Putamen (tissue), 1 donor: ENCODE measurements at regions not wholly inside any gene's neighbourhood (a gene's known extent, or its start where the extent isn't known, plus 50 kb on each side); places are given as distances from the start of the nearest gene placed in this dataset.
"Not testable (repeated sequence)": the region's sequence is repeated elsewhere in the genome, so short reads cannot be mapped to it uniquely, and the experiment has no call there.

Experiments
- DNase-seq: peaks from one replicate; pipeline ENCODE4 v3.0.0-alpha.2; 2016; ENCODE audit warnings: low spot score

DNA sequence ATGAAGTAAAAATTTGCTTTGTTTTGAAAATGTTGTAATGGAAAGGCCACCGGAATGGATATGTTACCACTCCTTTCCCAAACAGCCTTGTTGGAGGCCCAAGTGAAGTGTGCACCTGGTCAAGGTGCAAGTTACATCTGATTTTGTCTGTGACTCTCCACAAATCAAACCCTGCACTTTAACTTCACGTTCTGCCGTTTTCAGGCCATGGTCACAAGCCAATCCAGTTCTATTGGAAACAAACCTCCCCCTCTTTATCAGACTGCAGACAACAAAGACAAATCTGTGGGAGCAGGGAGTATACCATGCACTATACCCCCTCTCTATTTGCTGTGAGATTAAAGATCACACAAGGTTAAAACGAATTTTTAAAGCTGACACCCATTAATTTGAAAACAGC is 155.6 kb upstream of the RFC3 start:
- no peak for DNase-seq

GRCh38 chr13:33665626-33666175 is 152.2 kb upstream of the RFC3 start:
- no peak for DNase-seq

DNA sequence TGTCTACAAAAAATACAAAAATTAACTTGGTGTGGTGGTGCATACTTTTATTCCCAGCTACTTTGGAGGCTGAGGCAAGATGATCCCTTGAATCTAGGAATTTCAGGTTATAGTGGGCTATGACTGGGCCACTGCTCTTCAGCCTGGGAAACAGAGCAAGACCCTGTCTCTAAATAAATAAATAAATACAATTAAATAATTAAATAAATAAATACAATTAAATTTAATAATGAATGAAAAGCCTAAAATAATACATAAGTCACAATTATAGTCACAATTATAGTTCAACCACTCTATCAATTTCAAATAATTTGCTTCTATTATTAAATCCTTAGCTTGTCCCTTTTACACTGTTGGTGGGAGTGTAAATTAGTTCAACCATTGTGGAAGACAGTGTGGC is 146.4 kb upstream of the RFC3 start:
- no peak for DNase-seq

DNA sequence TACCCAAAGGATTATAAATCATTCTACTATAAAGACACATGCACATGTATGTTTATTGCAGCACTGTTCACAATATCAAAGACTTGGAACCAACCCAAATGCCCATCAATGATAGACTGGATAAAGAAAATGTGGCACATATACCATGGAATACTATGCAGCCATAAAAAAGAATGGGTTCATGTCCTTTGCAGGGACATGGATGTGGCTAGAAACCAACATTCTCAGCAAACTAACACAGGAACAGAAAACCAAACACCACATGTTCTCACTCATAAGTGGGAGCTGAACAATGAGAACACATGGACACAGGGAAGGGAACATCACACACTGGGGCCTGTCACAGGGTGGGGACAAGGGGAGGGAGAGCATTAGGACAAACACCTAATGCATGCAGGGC is 145.9 kb upstream of the RFC3 start:
- DNase-seq, result not testable (repeated sequence)

DNA sequence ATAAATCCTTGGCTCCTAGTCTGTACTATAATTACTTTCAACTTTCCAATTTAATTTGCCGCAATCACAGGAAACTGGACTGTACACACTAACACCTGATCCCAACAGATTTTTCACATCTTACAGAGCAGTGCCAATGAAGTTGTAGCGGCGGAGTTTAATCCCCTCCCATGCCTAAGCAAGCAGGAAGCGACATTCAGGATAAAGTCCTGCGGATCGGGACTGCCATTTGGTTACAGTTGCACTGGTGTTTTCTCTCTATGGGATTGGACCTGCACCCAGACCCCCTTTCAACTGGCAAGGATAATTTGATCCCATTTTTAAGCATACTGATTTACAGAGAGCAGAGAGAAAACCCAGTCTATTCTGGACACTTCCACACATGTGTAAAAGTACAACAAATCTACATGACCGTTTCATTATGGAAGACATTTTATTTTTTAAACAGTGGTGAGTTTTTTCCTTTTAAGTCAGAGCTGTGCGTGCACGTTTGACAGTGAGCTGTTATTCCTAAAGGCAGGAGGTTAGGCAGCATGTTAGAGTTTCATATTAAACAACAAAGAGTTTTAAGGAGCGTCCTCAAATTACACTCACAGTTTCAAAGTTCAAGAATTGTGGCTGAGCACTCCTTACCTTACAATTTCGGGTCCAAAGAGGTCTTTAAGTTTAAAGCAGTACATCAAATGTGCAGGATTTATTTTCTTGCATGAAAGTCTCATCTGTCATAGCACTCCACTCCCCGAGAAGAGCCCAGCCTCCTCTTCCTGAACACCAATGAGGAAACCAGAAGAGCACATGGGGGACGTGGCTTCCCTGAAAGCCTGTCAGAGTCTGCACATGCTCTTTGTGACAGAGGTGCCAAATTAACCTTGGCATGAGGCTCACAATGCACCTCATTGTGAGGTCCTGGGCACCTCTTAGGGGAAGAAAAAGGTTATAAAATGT is 141.6 kb upstream of the RFC3 start:
- DNase-seq, result peak; percentile 41

DNA sequence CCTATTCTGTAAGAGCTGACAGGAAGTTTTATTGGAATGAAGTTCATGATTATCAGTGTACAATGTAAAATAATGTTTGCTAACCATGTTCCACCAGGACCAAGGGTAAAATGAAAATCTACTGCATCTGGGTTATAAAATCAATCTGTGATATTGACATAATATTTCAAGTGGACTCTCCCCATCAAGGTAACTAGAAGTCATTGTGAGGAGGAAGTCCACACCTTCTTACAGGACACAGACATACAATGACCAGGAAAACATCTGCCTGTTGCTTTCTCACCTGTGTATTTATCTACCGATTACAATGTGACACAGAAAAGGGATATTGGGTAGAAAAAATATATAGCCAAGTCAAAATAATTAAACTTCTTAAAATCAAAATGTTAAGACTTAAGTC is 140.7 kb upstream of the RFC3 start:
- DNase-seq, result no peak

DNA sequence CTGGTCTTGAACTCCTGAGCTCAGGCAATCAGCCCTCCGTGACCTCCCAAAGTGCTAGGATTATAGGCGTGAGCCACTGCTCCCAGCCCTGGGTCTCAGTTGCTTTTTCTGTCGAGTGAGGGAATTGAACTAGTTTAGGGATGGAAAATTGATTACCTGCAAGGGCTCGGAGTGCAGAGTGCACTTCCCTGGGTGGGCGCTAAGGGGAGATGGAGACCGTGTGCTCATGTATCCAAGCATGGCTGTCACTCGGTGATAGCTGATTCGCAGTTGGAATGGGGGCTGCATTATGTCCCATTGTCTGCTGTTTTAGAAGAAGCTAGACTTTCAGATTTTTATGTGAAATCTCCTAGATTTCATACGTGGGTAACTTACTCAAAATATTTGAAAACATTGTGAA is 139.9 kb upstream of the RFC3 start:
- no peak for DNase-seq

DNA sequence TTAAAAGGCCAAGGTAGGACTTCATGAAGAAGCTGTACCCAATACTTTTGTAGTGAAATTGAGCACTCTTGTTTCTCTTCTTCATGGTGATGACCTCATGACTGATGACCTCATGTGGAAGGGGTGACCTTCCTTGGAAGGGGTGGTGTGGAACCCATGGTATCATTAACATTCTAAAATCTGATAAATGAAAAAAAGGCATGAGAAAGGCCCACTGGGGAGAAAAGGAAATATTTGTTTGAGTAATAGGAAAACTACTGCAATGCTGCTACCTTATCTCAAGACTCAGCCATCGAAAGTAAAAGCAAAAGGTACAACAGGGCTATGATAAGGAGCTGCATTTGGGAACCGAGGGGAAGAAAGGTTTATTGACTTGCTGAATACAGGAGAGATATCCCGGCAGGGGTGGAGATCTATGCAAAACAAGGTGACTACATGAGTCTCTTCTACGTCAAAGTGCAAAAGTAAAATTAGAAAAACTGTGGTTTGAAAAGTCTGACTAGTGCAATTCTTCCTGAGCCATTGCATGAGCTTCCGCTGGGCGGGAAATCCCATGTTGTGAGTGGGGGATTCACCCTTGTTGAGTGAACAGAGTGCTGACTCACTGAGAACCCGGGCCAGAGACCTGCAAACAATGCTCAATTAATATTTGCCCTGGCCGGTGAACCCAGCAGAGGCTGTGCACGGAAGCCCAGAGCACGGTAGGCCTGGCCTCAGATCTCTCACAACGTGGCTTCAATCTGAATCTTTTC is 138.9 kb upstream of the RFC3 start:
- DNase-seq, result peak; percentile 34

DNA sequence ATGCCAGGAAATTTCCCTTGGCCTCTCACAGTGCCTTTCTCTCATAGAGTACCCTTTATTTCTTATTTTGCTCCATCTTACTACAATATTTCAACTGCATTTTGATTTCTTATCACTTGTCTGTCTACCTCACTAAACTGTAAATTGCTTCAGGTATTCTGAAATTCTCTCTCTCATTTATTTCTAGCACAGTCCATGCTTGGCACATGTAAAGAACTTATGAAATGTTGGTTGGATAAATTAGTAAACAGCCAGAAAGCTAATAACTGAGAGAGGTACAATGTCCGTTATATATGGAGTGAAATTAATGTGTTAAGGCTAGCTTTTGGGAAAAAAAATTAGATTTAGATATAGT is 138.3 kb upstream of the RFC3 start:
- DNase-seq, result no peak

DNA sequence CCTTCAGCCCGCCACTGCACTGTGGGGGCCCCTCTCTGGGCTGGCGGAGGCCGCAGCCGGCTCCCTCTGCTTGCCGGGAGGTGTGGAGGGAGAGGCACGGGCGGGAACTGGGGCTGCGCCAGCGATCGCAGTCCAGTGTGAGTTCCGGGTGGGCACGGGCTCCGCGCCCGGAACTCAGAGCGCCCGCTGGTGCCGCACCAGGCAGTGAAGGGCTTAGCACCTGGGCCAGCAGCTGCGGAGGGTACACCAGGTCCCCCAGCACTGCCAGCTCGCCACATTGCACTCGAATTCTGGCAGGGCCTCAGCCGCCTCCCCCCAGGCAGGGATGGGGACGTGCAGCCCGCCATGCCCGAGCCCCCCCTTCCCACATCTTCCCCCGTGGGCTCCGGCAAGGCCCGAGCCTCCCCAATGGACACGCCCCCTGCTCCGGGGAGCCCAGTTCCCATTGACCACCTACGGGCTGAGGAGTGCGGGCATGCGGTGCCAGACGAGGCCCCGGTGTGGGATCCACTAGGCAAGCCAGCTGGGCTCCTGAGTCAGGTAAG is 135.9 kb upstream of the RFC3 start:
- DNase-seq, result no peak

DNA sequence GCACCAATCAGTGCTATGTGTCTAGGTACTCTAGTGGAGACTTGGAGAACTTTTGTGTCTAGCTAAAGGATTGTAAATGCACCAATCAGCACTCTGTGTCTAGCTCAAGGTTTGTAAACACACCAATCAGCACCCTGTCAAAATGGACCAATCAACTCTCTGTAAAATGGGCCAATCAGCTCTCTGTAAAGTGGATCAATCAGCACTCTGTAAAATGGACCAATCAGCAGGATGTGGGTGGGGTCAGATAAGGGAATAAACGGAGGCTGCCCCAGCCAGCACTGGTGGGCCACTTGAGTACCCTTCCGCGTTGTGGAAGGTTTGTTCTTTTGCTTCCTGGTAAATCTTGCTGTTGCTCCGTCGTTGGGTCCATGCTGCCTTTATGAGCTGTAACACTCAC is 135.3 kb upstream of the RFC3 start:
- DNase-seq, result not testable (repeated sequence)

- no peak for DNase-seq
Observed at GRCh38 chr13:33683376-33683775, 134.6 kb upstream of the RFC3 start.

GRCh38 chr13:33684874-33685273 is 133.1 kb upstream of the RFC3 start:
- no peak for DNase-seq

GRCh38 chr13:33686772-33687480 is 131.0 kb upstream of the RFC3 start:
- no peak for DNase-seq

DNA sequence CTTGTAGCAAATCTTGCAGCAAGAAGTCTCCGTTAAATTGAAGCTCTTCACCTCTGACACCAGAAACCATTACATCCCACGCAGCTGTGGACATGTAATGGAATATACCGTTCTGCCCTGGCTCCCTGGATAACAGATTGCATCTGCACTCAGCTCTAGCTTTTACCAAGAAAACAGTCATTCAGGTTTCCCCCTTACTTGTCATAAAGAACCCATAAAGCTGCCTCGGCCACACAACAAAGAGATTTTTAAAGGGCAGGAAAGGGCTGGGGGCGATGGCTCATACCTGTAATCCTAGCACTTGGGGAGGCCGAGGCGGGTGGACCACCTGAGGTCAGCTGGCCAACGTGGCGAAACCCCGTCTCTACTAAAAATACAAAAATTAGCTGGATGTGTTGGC is 127.6 kb upstream of the RFC3 start:
- DNase-seq, result no peak

DNA sequence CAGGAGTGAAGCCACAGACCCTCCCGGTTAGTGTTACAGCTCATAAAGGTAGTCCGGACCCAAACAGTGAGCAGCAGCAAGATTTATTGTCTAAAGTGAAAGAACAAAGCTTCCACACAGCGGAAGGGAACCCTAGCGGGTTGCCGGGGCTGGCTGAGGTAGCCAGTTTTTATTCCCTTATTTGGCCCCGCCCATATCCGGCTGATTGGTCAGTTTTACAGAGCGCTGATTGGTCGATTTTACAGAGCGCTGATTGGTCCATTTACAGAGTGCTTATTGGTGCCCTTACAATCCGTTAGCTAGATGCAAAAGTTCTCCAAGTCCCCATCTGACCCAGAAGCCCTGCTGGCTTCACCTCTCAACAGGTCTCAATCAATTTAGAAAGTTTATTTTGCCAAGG is 126.0 kb upstream of the RFC3 start:
- no peak for DNase-seq

- DNase-seq, result no peak
Observed at GRCh38 chr13:33692531-33692930, 125.4 kb upstream of the RFC3 start.

DNA sequence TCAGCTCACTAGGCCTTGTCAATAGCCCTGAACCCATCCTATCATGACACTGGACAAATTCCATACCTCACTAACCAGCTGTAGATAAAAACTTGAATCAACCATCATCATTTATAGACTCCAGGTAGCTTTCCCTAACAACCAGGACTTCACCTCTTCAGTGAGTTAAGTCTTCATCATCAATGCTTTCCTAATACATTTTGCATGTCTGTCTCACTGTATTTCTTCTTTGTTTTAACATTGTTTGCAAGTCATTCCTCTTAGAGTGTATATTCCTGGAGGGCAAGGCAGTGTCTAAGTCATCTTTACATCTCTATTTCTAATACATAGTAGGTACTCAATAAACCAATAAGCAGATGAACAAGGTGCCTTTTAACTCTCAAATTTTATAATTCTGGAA is 123.4 kb upstream of the RFC3 start:
- no peak for DNase-seq

GRCh38 chr13:33696530-33696929 is 121.4 kb upstream of the RFC3 start:
- DNase-seq, result no peak

DNA sequence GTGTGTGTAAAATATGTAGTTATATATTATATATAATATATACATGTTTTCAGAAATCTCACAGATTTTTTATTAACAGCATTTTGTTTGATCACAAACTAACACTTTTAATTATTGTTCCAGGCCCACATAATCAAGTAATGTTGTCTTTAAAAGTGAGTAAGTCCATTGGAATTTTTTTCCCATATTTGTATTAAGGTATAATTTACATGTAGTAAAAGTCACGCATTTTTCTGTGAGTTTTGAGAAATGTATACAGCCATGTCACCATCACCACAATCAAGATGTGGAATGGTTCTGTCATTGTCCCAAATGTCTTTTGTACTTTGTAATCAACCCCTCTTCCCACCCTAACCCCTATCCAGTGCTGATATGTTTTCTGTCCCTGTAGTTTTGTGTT is 120.0 kb upstream of the RFC3 start:
- no peak for DNase-seq

DNA sequence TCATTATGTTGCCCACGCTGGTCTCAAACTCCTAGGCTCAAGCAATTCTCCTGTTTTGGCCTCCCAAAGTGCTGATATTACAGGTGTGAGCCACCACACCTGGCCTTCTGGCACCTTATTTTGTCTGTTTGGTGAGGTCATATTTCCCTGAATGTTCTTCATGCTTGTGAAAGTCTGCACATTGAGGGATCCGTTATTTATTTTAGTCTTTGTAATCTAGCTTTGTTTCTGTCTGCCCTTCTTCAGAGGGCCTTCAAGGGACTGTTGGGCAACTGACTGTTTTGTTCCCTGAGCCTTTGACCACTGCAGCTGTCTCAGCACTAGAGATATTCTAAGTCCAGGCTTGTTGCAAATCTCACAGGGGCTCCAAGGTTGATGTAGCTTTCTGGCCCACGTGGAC is 110.5 kb upstream of the RFC3 start:
- no peak for DNase-seq

- no peak for DNase-seq
Observed at GRCh38 chr13:33710924-33711323, 107.0 kb upstream of the RFC3 start.
